ENCODE measurements at regions not wholly inside any gene's neighbourhood (a gene's known extent, or its start where the extent isn't known, plus 50 kb on each side); places are given as distances from the start of the nearest gene placed in this dataset.
A peak's percentile ranks its signal among the peaks of the same experiment; 100 is the strongest.

DNA sequence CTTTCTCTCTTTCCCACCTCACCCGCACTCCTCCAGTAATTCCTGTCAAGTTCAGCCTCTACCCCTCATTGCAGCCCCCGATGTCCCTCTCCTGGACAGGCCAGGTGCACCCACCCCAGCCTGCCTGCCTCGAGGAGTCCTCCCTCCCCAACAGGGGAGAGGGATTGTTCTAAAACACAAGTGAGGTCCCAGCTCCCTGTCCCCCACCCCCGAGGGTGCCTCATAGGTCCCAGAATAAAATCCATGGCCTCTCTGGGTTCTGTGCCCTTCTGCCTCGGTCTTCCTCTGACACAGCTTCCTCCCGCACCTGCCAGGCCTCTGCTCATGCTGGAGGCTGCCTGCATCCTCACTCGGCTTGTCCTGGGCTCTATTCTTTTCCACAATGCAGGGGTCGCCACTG, 720.1 kb downstream of the BRD1 start:
- no peak for DNase-seq
- Histone ChIP-seq H3K4me3 (ENCODE audit: low read length) (no peak overlapping the region), H3K27ac (ENCODE audit: low read depth, low read length) (no peak overlapping the region), H3K27me3 (ENCODE audit: insufficient read depth, low read length, poor library complexity, severe bottlenecking) (no peaks in the 10 kb centered on the region), H3K36me3 (ENCODE audit: insufficient read depth, low read length) (no peaks in the 10 kb centered on the region), H3K9me3 (ENCODE audit: low read length) (no peaks in the 10 kb centered on the region), H3K4me1 (ENCODE audit: insufficient read depth, low read length) (no peaks in the 10 kb centered on the region)
- no peaks in the 10 kb centered on the region for H3K36me3 Mint-ChIP-seq
- no peaks in the 10 kb centered on the region for H3K4me1 Mint-ChIP-seq
- H3K27me3 Mint-ChIP-seq = peaks cover 8 to 17% of the 10 kb centered on the region in 2 donors
- H3K9me3 Mint-ChIP-seq = no peaks in the 10 kb centered on the region
- no peak overlapping the region for H3K4me3 Mint-ChIP-seq
- no peak overlapping the region for H3K27ac Mint-ChIP-seq
- POLR2A ChIA-PET = no interaction called here
- CTCF ChIA-PET = no interaction called here

DNA sequence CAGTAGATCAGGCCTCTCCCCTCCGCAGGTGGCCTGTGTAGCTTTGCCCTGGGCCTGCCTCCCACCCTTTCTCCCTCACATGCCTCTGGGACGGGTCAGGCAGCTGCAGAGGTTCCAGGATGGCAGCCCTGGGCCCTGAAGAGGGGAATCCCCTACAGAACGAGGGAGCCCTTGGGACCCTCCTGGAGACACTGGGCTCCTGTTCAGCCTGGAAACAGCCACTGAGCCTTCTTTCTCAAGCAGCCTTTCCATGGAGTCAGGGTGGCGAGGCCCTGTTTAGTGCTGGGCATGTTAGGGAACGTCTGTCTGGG, 720.9 kb downstream of the BRD1 start:
- CTCF ChIA-PET = no interaction called here

DNA sequence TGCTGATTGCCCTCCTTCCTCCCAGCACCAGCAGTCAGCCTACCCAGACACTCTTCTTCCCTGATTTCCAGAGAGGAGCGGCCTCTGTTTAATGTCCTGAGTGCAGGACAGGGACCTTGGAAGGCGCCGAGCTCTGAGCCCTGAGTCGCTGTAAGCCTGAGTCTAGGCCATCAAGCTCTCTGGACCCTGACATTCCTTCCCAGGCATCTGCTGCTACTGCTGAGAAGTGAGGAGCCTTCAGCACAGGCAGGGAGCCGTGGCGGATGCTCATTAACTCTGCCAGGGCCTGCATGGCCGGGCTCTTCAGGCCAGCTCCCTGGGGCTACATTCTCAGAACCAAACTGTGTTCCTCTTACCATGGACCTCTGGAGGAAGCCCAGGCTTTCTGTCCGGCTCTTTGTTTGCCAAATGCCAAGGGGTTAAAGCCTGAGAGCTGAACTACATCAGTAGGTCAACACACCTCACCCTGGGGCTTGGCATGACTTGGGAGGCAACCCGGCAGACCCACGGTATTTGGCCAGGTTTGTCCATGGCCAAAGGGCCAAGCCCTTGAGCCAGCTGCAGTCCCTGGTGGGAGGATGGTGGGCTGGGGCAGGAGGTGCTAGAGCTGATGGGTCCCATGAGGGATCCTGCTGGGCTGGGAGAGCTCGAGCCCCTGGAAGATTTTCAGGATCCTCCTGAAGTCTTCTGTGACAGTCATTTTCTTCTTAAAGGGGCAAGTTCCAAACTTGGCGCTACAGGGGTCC, 721.4 kb downstream of the BRD1 start:
- H3K27ac ChIP-seq (ENCODE audit: low read depth, low read length) = no peak overlapping the region
- ChIA-PET CTCF (no interaction called here), POLR2A (no interaction called here)
- no peaks in the 10 kb centered on the region for H3K4me1 Mint-ChIP-seq
- H3K4me1 ChIP-seq (ENCODE audit: insufficient read depth, low read length) = no peaks in the 10 kb centered on the region
- H3K4me3 ChIP-seq (ENCODE audit: low read length) = no peak overlapping the region
- H3K27me3 ChIP-seq (ENCODE audit: insufficient read depth, low read length, poor library complexity, severe bottlenecking) = no peaks in the 10 kb centered on the region
- H3K4me3 Mint-ChIP-seq = no peak overlapping the region
- peaks cover 6 to 20% of the 10 kb centered on the region in 2 donors for H3K27me3 Mint-ChIP-seq
- no peaks in the 10 kb centered on the region for H3K36me3 ChIP-seq (ENCODE audit: insufficient read depth, low read length)
- no peaks in the 10 kb centered on the region for H3K36me3 Mint-ChIP-seq
- no peaks in the 10 kb centered on the region for H3K9me3 Mint-ChIP-seq
- no peaks in the 10 kb centered on the region for H3K9me3 ChIP-seq (ENCODE audit: low read length)
- peak overlapping the region in 1 of 8 donors; percentile 29 for H3K27ac Mint-ChIP-seq
- DNase-seq = no peak

More for the DNA sequence above, 720.9 kb downstream of the BRD1 start:
- POLR2A ChIA-PET = no interaction called here
- H3K27ac Mint-ChIP-seq = no peak overlapping the region
- H3K4me1 ChIP-seq (ENCODE audit: insufficient read depth, low read length) = no peaks in the 10 kb centered on the region
- H3K36me3 Mint-ChIP-seq = no peaks in the 10 kb centered on the region
- no peaks in the 10 kb centered on the region for H3K9me3 Mint-ChIP-seq
- no peaks in the 10 kb centered on the region for H3K4me1 Mint-ChIP-seq
- H3K36me3 ChIP-seq (ENCODE audit: insufficient read depth, low read length) = no peaks in the 10 kb centered on the region
- no peaks in the 10 kb centered on the region for H3K9me3 ChIP-seq (ENCODE audit: low read length)
- no peak overlapping the region for H3K4me3 ChIP-seq (ENCODE audit: low read length)
- no peak overlapping the region for H3K4me3 Mint-ChIP-seq
- H3K27ac ChIP-seq (ENCODE audit: low read depth, low read length) = no peak overlapping the region
- no peak for DNase-seq
- peaks cover 6 to 17% of the 10 kb centered on the region in 2 donors for H3K27me3 Mint-ChIP-seq
- no peaks in the 10 kb centered on the region for H3K27me3 ChIP-seq (ENCODE audit: insufficient read depth, low read length, poor library complexity, severe bottlenecking)

DNA sequence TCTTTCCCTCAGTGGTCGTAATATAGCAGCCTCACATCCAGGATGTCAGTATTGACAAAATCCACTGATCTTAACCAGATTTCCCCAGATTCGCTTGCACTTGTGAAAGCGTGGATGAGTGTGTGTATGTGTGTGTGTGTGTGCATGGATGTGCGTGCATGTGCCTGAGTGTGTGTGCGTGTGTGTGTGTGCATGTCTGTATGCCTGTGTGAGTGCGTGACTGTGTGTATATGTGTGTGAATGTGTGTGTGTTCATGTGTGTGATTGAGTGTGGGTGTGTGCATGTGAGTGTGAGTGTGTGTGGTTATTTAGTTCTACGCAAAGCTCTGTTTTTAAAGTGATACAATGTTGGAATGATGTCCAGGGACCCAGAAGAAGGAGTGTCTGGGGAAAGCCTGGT, 723.2 kb downstream of the BRD1 start:
- no peaks in the 10 kb centered on the region for H3K27me3 ChIP-seq (ENCODE audit: insufficient read depth, low read length, poor library complexity, severe bottlenecking)
- POLR2A ChIA-PET = no interaction called here

DNA sequence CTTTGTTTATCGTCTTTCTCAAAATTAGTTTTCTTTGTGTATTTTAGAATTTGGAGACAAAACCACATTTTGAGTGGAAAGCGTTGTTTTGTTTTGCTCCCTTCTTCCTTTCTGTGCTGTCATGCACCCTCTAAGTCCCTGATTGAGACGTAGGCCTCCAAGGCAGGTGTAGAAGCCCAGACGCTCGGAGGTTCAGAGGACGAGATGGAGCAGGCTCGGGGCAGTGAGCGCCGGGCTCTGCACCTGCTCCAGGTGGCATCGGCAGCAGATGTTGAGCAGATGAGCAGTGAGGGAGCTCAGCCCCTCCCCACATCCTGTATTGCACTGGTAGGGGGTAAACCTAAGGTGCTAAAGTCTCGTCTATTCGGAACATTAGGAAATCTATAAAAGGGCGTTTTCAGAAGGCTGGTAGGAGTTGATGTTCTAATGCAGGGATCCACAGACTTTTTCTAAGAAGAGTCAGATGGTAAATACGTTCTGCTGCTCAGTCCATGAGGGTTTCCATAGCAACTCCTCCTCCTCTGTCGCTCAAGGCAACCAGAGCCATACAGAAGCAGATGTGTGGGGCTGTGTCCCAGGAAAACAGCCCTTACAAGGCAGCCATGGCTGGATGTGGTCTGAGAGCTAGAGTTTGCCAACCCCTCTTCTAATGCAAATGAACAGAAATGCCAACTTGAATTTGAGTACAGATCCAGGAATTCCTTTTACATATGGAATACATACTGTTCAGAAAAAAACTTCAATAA, 724.2 kb downstream of the BRD1 start:
- no peaks in the 10 kb centered on the region for H3K9me3 Mint-ChIP-seq
- no peak overlapping the region for H3K4me3 ChIP-seq (ENCODE audit: low read length)
- H3K4me3 Mint-ChIP-seq = no peak overlapping the region
- no peaks in the 10 kb centered on the region for H3K9me3 ChIP-seq (ENCODE audit: low read length)
- H3K4me1 Mint-ChIP-seq = no peaks in the 10 kb centered on the region
- POLR2A ChIA-PET = no interaction called here
- H3K27ac ChIP-seq (ENCODE audit: low read depth, low read length) = no peak overlapping the region
- peaks cover 9 to 29% of the 10 kb centered on the region in 2 donors for H3K27me3 Mint-ChIP-seq
- H3K27me3 ChIP-seq (ENCODE audit: insufficient read depth, low read length, poor library complexity, severe bottlenecking) = no peaks in the 10 kb centered on the region
- no peaks in the 10 kb centered on the region for H3K36me3 ChIP-seq (ENCODE audit: insufficient read depth, low read length)
- CTCF ChIA-PET = no interaction called here
- no peaks in the 10 kb centered on the region for H3K4me1 ChIP-seq (ENCODE audit: insufficient read depth, low read length)
- no peak overlapping the region for H3K27ac Mint-ChIP-seq
- DNase-seq = peak in 1 of 5 donors; percentile 9
- no peaks in the 10 kb centered on the region for H3K36me3 Mint-ChIP-seq

More for the DNA sequence above, 723.2 kb downstream of the BRD1 start:
- Histone ChIP-seq H3K27ac (ENCODE audit: low read depth, low read length) (no peak overlapping the region), H3K4me3 (ENCODE audit: low read length) (no peak overlapping the region), H3K36me3 (ENCODE audit: insufficient read depth, low read length) (no peaks in the 10 kb centered on the region), H3K9me3 (ENCODE audit: low read length) (no peaks in the 10 kb centered on the region), H3K4me1 (ENCODE audit: insufficient read depth, low read length) (no peaks in the 10 kb centered on the region)
- peak in 1 of 5 donors; percentile 12 for DNase-seq
- Mint-ChIP-seq H3K4me1 (no peaks in the 10 kb centered on the region), H3K9me3 (no peaks in the 10 kb centered on the region), H3K4me3 (no peak overlapping the region), H3K36me3 (no peaks in the 10 kb centered on the region), H3K27me3 (peaks cover 6 to 29% of the 10 kb centered on the region in 2 donors), H3K27ac (no peak overlapping the region)
- CTCF ChIA-PET = no interaction called here

DNA sequence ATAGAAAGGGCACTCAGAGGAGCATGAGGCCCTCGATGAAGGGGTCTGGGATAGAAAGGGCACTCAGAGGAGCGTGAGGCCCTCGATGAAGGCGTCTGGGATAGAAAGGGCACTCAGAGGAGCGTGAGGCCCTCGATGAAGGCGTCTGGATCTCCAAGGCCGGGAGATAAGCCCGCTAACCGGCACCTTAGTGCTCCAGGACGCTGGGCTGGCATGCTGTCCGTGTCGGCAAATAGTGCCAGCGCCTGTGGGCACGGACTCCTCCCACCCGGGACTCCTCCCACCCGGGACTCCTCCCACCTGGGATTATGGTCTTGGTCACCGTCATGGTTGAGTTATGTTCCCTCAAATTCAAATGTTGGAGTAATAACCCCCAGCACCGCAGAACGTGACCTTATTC, 725.3 kb downstream of the BRD1 start:
- no peaks in the 10 kb centered on the region for H3K27me3 ChIP-seq (ENCODE audit: insufficient read depth, low read length, poor library complexity, severe bottlenecking)
- Mint-ChIP-seq H3K27ac (no peak overlapping the region), H3K9me3 (no peaks in the 10 kb centered on the region), H3K4me3 (no peak overlapping the region), H3K27me3 (peaks cover 9 to 22% of the 10 kb centered on the region in 2 donors), H3K4me1 (no peaks in the 10 kb centered on the region), H3K36me3 (no peaks in the 10 kb centered on the region)
- H3K36me3 ChIP-seq (ENCODE audit: insufficient read depth, low read length) = no peaks in the 10 kb centered on the region
- H3K4me3 ChIP-seq (ENCODE audit: low read length) = no peak overlapping the region
- no peaks in the 10 kb centered on the region for H3K4me1 ChIP-seq (ENCODE audit: insufficient read depth, low read length)
- POLR2A ChIA-PET = no interaction called here
- CTCF ChIA-PET = no interaction called here
- no peak overlapping the region for H3K27ac ChIP-seq (ENCODE audit: low read depth, low read length)
- DNase-seq = peak in 1 of 5 donors; percentile 33
- H3K9me3 ChIP-seq (ENCODE audit: low read length) = no peaks in the 10 kb centered on the region

DNA sequence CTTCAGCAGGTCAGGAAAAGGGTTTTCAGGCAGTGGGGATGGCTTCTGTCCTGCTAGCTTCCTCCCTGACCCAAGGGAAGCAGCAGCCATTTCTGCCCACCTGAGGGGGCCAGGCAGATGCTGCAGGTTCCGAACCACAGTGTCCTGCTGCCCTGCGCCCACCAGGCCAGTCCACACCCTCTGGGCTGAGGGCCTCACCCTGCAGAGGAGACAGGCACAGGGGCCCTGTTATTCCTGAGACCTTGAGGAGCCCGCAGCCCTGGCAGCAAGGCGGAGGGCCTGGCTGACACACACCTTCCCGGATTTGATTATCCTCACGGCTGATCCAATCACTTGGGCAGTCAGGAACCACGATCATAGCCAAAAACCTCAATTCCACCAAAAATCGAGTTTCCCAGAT, 725.8 kb downstream of the BRD1 start:
- no peaks in the 10 kb centered on the region for H3K36me3 ChIP-seq (ENCODE audit: insufficient read depth, low read length)
- POLR2A ChIA-PET = no interaction called here
- no peak overlapping the region for H3K27ac ChIP-seq (ENCODE audit: low read depth, low read length)
- Mint-ChIP-seq H3K27ac (peak overlapping the region in 1 of 8 donors; percentile 64), H3K4me3 (no peak overlapping the region), H3K4me1 (no peaks in the 10 kb centered on the region), H3K36me3 (no peaks in the 10 kb centered on the region), H3K27me3 (peaks cover 9 to 18% of the 10 kb centered on the region in 2 donors), H3K9me3 (no peaks in the 10 kb centered on the region)
- no peaks in the 10 kb centered on the region for H3K4me1 ChIP-seq (ENCODE audit: insufficient read depth, low read length)
- H3K9me3 ChIP-seq (ENCODE audit: low read length) = no peaks in the 10 kb centered on the region
- DNase-seq = peak in 1 of 5 donors; percentile 18
- H3K4me3 ChIP-seq (ENCODE audit: low read length) = no peak overlapping the region
- H3K27me3 ChIP-seq (ENCODE audit: insufficient read depth, low read length, poor library complexity, severe bottlenecking) = no peaks in the 10 kb centered on the region
- CTCF ChIA-PET = no interaction called here

DNA sequence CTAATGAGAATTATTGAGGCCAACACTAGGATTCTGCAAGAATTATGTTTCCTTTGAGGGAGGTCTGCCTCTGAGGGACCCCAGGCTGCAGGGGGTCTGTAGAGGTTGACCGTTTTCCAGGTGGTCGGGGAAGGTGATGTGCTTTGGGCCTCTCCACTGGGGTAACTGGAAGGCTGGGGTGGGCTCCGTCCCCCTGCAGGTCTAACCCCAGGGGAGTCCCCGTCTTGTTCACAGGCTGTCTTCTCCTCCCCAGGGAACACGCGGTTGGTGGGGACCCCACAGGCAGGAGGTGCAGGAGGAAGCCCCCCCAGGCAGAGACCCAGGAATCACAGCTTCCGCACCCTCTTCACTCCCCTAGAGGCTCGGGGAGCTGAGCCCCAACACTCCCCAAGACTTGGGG, 726.4 kb downstream of the BRD1 start:
- Histone ChIP-seq H3K27me3 (ENCODE audit: insufficient read depth, low read length, poor library complexity, severe bottlenecking) (no peaks in the 10 kb centered on the region), H3K4me1 (ENCODE audit: insufficient read depth, low read length) (no peaks in the 10 kb centered on the region), H3K4me3 (ENCODE audit: low read length) (no peak overlapping the region), H3K36me3 (ENCODE audit: insufficient read depth, low read length) (no peaks in the 10 kb centered on the region), H3K9me3 (ENCODE audit: low read length) (no peaks in the 10 kb centered on the region), H3K27ac (ENCODE audit: low read depth, low read length) (no peak overlapping the region)
- Mint-ChIP-seq H3K36me3 (no peaks in the 10 kb centered on the region), H3K4me1 (no peaks in the 10 kb centered on the region), H3K9me3 (no peaks in the 10 kb centered on the region), H3K4me3 (no peak overlapping the region), H3K27ac (no peak overlapping the region), H3K27me3 (peaks cover 9 to 18% of the 10 kb centered on the region in 2 donors)
- peak in 1 of 5 donors; percentile 34 for DNase-seq
- ChIA-PET CTCF (no interaction called here), POLR2A (no interaction called here)

Measured in CD8-positive, alpha-beta memory T cell (primary cell).